ENCODE measurements at regions not wholly inside any gene's neighbourhood (a gene's known extent, or its start where the extent isn't known, plus 50 kb on each side); places are given as distances from the start of the nearest gene placed in this dataset.
A peak's percentile ranks its signal among the peaks of the same experiment; 100 is the strongest.

GRCh38 chr13:107347641-107348369 is 779.9 kb upstream of the ARGLU1 start:
- in situ Hi-C loops (cut with HindIII; ENCODE audit: low sequenced_read_pairs) = no loop called here
- DNase-seq (ENCODE audit: low read depth) = no peak
- H3K4me3 ChIP-seq (ENCODE audit: low read depth, low read length) = no peak overlapping the region
- TF ChIP-seq CTCF (IDR thresholded peaks at IDR 0.05; ENCODE audit: low read depth, low read length, missing control alignments) = no peak

GRCh38 chr13:107342747-107343146 is 774.8 kb upstream of the ARGLU1 start:
- no peak for TF ChIP-seq CTCF (IDR thresholded peaks at IDR 0.05; ENCODE audit: low read depth, low read length, missing control alignments)
- H3K4me3 ChIP-seq (ENCODE audit: low read depth, low read length) = no peak overlapping the region
- DNase-seq (ENCODE audit: low read depth) = no peak
- in situ Hi-C loops (cut with HindIII; ENCODE audit: low sequenced_read_pairs) = no loop called here

GRCh38 chr13:107339209-107339608 is 771.3 kb upstream of the ARGLU1 start:
- H3K4me3 ChIP-seq (ENCODE audit: low read depth, low read length) = no peak overlapping the region
- in situ Hi-C loops (cut with HindIII; ENCODE audit: low sequenced_read_pairs) = no loop called here
- DNase-seq (ENCODE audit: low read depth) = peak; percentile 2
- no peak for TF ChIP-seq CTCF (IDR thresholded peaks at IDR 0.05; ENCODE audit: low read depth, low read length, missing control alignments)

GRCh38 chr13:107332188-107332587 is 764.3 kb upstream of the ARGLU1 start:
- no peak overlapping the region for H3K4me3 ChIP-seq (ENCODE audit: low read depth, low read length)
- in situ Hi-C loops (cut with HindIII; ENCODE audit: low sequenced_read_pairs) = no loop called here
- no peak for DNase-seq (ENCODE audit: low read depth)
- no peak for TF ChIP-seq CTCF (IDR thresholded peaks at IDR 0.05; ENCODE audit: low read depth, low read length, missing control alignments)

- in situ Hi-C loops (cut with HindIII; ENCODE audit: low sequenced_read_pairs) = no loop called here
- no peak for TF ChIP-seq CTCF (IDR thresholded peaks at IDR 0.05; ENCODE audit: low read depth, low read length, missing control alignments)
- no peak for DNase-seq (ENCODE audit: low read depth)
- H3K4me3 ChIP-seq (ENCODE audit: low read depth, low read length) = no peak overlapping the region
These were observed 763.4 kb upstream of the ARGLU1 start for GRCh38 chr13:107331359-107331758.

- no peak for TF ChIP-seq CTCF (IDR thresholded peaks at IDR 0.05; ENCODE audit: low read depth, low read length, missing control alignments)
- H3K4me3 ChIP-seq (ENCODE audit: low read depth, low read length) = no peak overlapping the region
- DNase-seq (ENCODE audit: low read depth) = no peak
- in situ Hi-C loops (cut with HindIII; ENCODE audit: low sequenced_read_pairs) = no loop called here
These were observed 762.5 kb upstream of the ARGLU1 start for GRCh38 chr13:107330484-107330883.

All from astrocyte of the cerebellum (primary cell).